GM12872 (cell line): ENCODE measurements at regions not wholly inside any gene's neighbourhood (a gene's known extent, or its start where the extent isn't known, plus 50 kb on each side); places are given as distances from the start of the nearest gene placed in this dataset.

Experiments used
- CTCF ChIP-seq: IDR thresholded peaks from 3 replicates; pipeline ENCODE4 v1.5.1; 2011; ENCODE audit warnings: low read depth, mild to moderate bottlenecking, low read length, moderate library complexity; ENCODE audit not compliant: insufficient read depth

GRCh38 chr18:51757255-51757924, 559.9 kb upstream of the MEX3C start:
- no peak for TF ChIP-seq CTCF

- TF ChIP-seq CTCF, result no peak
Measured at GRCh38 chr18:51762373-51762772, 564.9 kb upstream of the MEX3C start.

- no peak for TF ChIP-seq CTCF
Measured at GRCh38 chr18:51765606-51766360, 568.3 kb upstream of the MEX3C start.

- no peak for TF ChIP-seq CTCF
Measured at GRCh38 chr18:51767293-51767692, 569.8 kb upstream of the MEX3C start.

- TF ChIP-seq CTCF, result no peak
Measured at GRCh38 chr18:51778115-51778514, 561.9 kb upstream of the DCC start.

- no peak for TF ChIP-seq CTCF
Measured at GRCh38 chr18:51789871-51790270, 550.1 kb upstream of the DCC start.

GRCh38 chr18:51801514-51801913, 538.5 kb upstream of the DCC start:
- TF ChIP-seq CTCF, result no peak
